Endometrial microvascular endothelial cells (primary cell): ENCODE measurements at regions not wholly inside any gene's neighbourhood (a gene's known extent, or its start where the extent isn't known, plus 50 kb on each side); places are given as distances from the start of the nearest gene placed in this dataset.

Experiments
- in situ Hi-C: cut with HindIII; loops from 2 replicates; pipeline ENCODE4 v1.10.0; 2017; ENCODE audit warnings: low sequenced_read_pairs, low pct_unique_long_range_greater_than_20kb; ENCODE audit errors: inconsistent ontology term

- in situ Hi-C loops, result no loop called here
Measured at GRCh38 chr15:62452026-62452425, 286.9 kb upstream of the C2CD4B start.

GRCh38 chr15:62452667-62453066 is 287.6 kb upstream of the C2CD4B start:
- in situ Hi-C loops, result no loop called here

- in situ Hi-C loops, result no loop called here
Measured at GRCh38 chr15:62453375-62453774, 288.3 kb upstream of the C2CD4B start.

GRCh38 chr15:62453981-62454380 is 288.9 kb upstream of the C2CD4B start:
- in situ Hi-C loops, result no loop called here

GRCh38 chr15:62454567-62455172 is 289.6 kb upstream of the C2CD4B start:
- in situ Hi-C loops, result no loop called here

GRCh38 chr15:62455441-62455921 is 290.4 kb upstream of the C2CD4B start:
- in situ Hi-C loops, result no loop called here

- in situ Hi-C loops, result no loop called here
Measured at GRCh38 chr15:62456011-62456920, 291.2 kb upstream of the C2CD4B start.

- in situ Hi-C loops, result no loop called here
Measured at GRCh38 chr15:62457100-62457499, 292.0 kb upstream of the C2CD4B start.

GRCh38 chr15:62459875-62460274 is 294.8 kb upstream of the C2CD4B start:
- in situ Hi-C loops, result no loop called here

- in situ Hi-C loops, result no loop called here
Measured at GRCh38 chr15:62462268-62462667, 297.2 kb upstream of the C2CD4B start.

- in situ Hi-C loops, result no loop called here
Measured at GRCh38 chr15:62462721-62463120, 297.6 kb upstream of the C2CD4B start.

GRCh38 chr15:62464705-62465104 is 299.6 kb upstream of the C2CD4B start:
- in situ Hi-C loops, result no loop called here

- in situ Hi-C loops, result no loop called here
Measured at GRCh38 chr15:62465173-62465572, 300.1 kb upstream of the C2CD4B start.

GRCh38 chr15:62469478-62469873 is 304.4 kb upstream of the C2CD4B start:
- in situ Hi-C loops, result no loop called here

- in situ Hi-C loops, result no loop called here
Measured at GRCh38 chr15:62469874-62470688, 305.0 kb upstream of the C2CD4B start.

- in situ Hi-C loops, result no loop called here
Measured at GRCh38 chr15:62472616-62473299, 307.7 kb upstream of the C2CD4B start.

GRCh38 chr15:62474021-62474770 is 309.1 kb upstream of the C2CD4B start:
- in situ Hi-C loops, result no loop called here

GRCh38 chr15:62474771-62475124 is 309.7 kb upstream of the C2CD4B start:
- in situ Hi-C loops, result no loop called here
